Putamen (tissue), 1 donor: ENCODE measurements at regions not wholly inside any gene's neighbourhood (a gene's known extent, or its start where the extent isn't known, plus 50 kb on each side); places are given as distances from the start of the nearest gene placed in this dataset.

Experiments used
- DNase-seq: peaks from one replicate; pipeline ENCODE4 v3.0.0-alpha.2; 2016; ENCODE audit warnings: low spot score

DNA sequence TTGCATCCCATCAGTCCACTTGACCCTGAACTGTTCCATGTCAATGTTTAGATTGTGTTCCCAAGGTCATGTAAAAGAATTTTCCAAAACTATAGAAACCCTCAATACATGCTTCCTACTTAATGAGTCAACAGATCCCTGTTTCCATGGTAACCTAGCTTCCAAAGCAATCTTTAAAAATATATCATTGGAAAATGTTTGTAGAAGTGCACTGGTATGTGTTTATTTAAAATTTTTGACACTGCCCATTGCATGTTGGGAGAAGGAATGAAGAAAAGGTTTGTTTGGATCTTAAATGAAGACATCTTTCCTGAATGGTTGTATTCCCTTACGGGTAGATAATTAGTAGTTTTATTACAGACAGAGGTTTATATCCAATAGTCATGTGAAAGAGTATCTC is 345.3 kb downstream of the GABRG1 start:
- no peak for DNase-seq

DNA sequence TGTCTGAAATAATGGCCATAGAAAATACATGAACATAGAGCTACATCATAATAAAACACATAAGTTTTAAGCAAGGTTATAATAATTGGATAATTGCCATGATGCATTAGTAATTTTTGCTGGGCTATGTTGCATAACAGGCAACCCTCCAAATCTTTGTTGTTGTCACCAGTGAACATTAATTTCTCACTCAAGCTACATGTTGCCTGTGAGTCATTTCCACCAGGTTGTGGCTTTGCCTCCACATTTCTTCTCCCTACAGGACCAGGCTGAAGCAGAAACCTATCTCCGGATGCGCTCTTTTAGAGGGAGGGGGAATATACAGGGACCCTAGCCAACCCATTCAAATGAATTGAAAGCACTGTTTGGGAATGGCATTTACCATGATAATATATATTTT is 347.7 kb downstream of the GABRG1 start:
- no peak for DNase-seq

DNA sequence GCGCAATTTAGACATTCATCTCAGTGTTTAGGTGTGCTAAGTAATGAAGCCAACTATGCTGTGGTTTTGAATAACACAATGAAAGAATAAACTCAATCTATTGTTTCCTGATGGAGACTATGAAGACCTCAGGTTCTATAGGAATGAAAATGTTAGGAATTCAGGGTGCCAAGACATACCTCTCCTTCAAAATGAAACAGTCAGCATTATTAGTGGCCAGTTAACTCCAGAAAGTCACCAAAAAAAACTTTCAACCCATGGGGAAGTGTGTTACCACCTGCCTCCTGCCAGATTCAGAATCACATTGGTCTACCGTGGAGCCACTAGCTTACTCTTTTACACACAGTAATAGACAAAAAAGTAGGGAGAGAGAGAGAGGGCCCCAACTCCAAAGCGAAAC is 352.9 kb downstream of the GABRG1 start:
- DNase-seq: no peak

DNA sequence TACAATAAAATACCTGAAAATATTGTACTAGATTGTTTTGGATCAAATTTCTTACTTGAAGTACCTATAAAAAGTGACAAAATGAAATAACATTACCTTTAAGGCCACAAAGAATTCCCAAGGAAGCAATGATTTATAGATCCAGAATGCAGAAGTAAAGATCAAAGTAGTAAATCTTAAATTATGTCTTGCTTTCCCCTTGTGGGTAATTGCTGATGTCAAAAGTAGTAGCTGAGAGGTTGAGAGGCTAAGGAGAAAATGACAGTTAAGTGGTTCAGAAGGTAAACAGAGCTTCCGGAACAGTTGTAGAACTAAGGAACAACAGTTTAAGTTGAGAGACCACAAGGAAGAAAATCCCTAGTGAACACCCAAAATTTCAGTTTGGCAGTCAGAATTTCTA is 358.3 kb downstream of the GABRG1 start:
- no peak for DNase-seq

DNA sequence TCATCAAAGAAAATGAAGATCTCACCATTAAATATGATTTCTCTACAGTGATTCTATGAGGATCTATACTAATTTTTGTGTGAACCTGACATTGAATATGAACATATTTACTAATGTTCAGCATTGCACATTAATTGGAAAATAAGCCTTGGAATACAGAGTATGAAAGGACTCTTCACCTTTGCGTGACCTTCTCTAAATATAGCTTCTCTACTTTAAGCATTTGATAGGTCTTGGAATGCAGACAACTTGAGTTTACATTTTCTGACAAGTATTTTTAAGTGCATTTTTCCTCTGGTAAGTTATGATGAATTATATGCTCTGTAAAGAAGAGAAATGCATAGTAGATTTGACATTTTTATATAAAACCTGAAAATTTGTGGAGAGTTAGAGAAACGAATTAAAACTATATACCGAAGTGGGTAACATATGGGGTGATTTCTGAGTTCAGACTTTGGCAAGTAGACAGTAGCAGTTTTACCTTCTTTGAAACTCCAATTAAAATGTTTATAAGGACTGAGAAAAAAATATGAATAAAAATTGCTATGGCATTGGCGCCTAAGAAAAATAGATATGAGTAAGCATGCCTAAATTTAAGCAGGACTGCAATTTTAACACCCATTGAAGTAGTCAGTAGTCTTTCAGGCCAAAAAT is 371.9 kb downstream of the GABRG1 start:
- DNase-seq: no peak

DNA sequence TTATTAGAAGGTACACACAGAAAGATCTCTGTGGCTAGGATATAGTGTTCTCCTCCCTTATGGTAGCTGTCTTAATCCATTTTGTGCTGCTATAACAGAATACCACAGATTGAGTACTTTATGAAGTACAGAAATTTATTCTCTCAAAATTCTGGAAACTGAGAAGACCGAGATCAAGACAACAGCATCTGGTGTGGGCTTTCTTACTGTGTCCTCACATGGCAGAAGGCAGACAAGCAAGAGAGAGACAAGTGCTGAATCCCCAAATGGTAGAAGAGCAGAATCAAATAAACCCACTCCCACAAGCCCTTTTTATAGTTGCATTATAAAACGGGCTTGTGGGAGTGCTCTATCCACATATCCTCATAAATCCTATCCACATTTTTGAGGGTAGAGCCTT is 373.1 kb downstream of the GABRG1 start:
- DNase-seq: no peak

DNA sequence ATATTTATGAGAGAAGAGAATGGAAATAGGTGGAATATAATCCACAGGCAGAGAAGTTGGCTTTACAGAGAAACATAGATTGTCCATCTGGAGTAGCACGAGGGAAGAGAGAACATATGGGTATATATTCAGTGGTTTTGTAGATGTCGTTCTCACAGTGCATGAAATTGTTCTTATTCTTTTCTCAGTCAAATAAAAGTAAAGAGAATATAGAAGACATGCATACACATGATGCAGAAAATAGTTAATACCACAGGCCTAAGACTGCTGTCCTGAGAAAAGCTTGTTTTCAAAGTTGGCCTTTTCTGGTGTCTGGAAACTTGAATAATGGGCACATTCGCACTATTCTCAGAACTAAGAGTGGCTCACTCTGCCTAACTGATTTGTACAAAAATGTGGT is 378.1 kb downstream of the GABRG1 start:
- no peak for DNase-seq

DNA sequence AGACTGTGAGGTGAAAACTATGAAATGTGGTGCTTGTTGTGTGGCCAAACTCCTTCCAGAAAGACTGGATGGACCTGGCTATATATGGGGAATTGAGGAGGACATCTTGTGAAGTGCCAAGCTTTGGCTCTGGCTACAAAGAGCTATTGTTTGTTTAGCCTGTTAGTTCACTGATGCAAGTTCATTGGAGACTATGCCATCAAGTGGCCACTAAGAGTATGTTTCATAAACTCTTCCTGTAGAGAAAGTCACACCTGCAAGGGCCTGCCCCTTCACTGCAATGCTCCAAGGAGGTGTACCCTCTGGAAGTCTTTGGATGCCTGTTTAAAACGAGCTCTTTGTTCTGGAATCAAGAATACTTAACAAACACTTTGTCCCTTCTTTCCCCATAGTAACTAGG is 382.0 kb downstream of the GABRG1 start:
- DNase-seq: no peak

DNA sequence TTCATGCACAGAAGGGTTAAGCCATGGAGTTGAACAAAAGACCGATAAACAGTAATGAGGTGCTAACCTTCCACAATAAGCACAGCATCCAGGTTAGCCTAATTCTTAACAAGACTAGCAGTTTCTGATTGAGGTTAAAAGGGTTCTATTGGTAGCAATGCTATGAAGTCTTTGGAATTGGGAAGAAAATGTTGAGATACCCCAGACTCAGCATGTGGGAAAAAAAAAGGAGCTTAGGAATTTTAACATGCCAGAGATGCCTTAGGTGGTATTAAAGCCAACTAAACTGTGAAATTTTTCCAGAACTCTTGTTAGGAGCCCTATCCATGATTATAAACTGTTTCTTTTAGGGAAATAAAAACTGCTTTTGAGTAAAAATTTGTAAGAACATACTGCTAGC is 391.7 kb downstream of the GABRG1 start:
- DNase-seq: no peak

DNA sequence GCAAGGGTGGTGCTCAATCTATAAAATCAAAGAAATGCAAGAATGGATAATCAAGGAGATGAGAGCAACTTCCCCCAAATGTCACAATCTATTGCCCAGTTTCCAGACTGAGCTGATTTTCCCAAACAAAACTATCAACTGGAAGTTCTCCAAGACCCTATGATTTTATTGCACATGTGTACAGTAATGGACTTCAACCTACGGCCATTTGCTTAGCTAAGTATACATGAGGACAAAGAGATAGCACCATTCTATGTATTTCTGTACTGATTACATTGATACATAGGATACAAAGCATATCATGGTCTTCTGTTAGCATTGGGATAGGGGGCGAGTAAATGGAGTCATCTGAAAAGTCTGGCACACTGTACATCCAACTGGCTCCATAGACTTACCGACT is 407.8 kb downstream of the GABRG1 start:
- no peak for DNase-seq

DNA sequence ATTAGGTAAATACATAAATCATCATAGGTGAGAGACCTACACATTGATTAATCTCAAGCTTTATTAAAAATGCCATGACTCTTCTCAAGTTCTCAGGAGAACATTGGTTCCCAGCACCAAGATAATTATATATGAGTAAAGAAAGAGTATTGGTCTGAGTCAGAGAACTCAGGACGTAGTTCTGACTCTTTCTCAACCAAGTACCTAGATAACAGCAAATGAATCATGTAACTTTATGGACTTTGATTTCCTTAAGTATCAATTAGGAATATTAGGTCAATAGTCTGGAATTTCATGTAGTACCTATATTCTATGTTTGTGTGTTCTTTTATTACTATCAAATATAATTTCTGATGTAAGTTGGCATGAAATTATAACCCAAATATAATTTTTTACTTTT is 409.9 kb downstream of the GABRG1 start:
- DNase-seq: no peak

DNA sequence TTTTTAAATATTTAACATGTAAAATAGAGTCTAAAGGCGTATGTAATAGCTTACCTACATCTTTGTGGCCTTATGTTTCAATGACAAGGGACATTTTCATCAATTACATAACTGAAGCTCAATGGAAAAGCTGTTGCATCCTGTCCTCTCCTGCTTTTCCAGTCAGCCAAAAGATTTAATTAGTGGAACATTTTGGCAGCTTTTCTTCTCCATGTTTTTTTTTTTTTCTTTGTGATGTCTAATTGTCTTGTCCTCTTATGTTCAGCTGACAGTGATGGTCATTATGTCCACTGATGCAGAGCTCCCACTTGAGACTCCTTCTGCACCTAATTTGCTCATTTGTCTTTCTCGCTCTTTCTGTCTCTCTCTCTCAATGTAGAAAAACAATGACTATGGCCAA is 422.2 kb downstream of the GABRG1 start:
- no peak for DNase-seq

DNA sequence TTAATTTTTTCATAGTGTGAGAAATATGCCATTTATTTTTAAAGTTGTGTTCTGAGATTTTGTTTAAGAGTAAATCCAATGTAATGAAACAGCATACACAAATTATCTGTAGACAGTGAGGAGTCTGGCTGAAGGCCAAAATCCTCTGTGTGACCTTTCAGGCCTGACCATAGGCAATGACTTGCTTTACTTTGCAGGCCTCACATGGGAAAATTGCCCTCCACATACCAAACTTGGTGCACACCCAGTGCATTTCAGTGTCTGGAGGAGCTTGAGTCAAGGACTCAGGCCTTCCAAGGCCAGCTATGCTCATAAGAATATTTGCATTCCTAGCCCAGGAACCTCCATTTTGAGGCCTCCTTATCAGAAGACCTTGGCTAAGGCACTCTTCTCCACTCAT is 430.1 kb downstream of the GABRG1 start:
- DNase-seq: no peak

DNA sequence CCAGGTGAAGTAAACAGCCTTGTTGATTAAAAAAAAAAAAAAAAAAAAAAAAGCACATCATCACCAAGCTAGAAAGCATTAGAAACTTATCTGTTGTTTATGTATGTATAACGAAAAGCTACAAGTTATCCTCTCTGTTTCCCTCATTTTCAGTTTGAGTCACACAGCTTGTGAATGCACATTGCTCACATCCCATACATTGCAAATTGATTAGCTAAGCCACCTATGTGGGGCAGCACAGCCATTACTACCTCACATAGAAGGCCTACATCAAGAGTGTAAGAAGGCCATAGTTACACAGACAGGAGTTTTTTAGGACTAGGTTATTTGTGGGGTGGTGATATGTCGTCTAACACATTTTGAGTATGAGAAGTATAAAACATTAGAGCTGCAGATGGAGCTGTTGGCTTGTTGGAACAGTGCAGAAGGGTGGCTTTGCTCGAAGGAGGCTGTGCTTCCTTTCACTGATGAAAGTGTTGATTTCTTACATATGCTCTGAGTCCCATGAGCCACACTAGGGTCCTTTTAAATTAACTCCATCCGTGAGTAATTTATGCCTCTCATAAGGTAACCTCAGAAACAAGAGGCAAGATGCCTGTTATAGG is 431.6 kb downstream of the GABRG1 start:
- DNase-seq: no peak

DNA sequence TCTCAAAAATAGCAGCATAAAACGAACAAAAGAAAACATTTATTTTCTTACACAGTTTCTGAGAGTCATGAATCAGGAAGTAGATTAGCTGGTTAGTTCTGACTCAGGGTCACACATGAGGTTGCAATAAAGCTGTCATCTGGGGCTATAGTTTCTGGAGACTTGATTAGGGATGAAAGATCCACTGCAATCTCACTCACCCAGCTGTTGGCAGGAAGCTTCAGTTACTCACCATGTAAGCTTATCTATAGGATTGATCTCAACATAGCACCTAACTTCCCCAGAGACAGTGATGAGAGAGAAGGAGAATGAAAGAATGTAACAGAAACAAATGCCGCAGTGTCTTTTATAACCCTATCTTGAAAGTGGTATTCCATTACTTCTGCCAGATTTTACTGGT is 435.5 kb downstream of the GABRG1 start:
- no peak for DNase-seq

DNA sequence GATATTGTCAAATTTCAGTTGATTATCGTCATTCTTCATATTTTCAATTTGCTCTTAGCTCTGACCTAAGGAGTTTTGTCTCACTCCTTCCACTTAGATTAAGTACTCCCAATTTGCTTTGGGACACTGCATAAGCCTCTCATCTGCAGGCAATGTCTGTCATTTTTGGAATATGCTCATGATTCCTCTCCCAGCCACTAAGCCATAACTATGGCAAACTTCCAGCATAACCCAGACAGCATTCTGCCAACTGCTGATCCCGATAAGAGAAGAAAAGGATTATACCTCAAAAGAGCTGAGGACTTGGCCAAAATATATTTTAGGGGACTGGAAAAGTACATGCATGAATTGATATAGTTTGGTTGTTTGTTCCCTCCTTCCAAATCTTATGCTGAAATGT is 444.4 kb downstream of the GABRG1 start:
- no peak for DNase-seq

DNA sequence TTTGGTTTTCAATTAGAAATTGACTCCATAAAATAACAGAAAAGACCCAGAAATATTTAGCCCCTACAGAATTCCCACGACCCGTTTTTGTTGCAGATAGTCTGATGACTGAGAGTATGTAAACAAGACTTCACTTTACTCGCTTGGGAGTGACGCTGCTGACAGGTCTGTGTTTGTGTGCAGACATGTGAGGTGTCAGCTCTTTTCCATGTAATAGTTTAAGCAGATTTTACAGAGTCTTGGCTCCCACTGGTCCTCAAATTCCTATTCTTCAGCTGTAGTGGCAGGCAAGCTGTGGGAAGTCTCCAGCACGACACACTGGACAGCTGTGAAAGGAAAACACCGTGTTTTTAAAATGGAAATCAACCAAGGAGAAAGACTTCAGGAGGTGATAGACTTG is 455.7 kb downstream of the GABRG1 start:
- DNase-seq: no peak

DNA sequence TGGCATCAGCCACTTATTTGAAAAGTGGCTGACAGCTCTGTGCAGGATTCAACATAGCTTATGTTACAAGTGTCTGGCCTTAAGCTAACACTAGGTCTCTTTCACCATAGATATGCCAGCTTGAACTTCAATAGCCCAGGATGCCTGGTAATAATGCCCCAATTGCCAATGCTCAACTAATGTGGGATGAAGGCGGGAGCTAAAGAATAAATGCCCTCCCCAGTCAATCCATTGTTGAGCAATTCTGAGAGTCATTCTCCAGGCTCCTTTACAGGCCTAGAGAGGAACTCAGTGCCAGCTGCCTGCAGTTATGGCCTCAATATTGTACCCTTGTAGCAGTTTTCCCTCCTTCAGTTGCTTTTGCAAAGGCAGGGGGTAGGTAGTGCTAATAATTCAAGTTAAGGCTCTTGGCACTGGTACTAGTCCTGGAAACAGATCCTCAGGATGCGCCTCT is 460.2 kb downstream of the GABRG1 start:
- no peak for DNase-seq

DNA sequence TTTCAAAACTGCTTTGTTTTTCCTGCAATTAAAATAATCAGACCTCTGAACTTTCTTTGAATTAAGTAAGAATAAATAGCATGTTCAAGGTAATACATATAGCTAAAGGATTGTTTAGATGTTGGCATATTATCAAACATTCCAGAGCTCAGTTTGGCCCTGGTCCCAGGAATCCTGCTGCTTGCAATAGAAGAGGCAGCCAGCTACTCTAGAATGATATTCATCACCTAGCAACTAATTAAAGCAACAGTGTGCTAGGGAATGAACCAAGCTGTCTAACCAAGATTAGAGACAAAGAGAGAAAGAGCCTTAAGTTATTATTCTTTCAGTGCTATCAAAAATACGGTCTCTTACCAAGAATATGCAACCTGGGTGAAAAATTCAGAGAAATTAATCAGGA is 460.9 kb downstream of the GABRG1 start:
- peak; percentile 19 for DNase-seq

DNA sequence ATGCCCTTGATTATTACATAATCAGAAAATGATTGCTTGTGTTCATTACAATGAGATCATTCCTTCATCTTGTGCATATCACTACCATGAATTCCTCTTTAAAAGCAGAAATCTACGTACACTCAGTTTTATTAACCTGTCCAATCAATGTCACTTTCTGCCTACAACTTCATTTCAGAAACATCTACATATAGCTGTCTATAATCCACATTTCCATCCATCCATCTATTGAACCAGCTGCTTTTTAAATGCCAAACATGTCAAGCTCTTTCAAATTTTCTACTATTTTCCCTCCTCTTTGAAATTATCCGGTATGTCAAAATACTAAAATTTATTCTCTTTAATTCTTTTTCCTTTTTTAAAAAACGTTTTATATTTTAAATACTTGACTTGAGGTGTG is 462.0 kb downstream of the GABRG1 start:
- DNase-seq: peak; percentile 12

DNA sequence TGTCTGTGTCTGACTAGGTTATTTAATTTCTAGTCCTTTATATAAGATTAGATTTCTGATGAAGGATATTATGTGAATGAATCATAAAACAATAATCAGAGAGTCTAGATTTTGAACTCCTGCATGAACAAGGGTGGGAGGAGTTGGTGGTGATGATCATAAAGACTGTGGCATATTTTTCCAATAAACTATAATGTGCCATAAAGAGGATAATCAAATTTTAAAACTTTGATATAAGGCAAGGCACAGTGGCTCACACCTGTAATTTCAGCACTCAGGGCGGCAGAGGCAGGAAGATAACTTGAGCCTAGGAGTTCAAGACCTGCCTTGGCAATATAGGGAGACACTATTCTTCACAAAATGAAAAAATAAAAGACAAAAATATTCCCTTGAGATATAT is 473.3 kb downstream of the GABRG1 start:
- DNase-seq: no peak

DNA sequence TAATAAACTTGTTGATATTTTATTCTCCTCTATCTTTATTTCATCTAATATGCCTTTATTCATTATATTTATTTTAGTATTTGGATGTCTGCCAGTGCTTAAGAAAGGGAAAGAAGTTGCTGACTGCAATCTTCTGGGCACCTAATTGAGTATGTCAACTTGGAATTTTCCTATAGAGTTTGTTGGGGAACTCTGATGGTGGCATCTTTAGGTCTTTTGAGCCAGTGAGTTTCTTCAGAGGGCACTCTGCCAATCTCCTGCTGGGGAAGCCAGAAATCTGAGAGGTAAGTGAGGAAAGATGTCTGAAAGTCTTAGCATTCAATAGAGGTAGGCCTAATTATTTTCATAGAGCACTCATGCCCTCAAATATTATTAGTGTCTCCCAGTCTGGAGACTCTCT is 475.0 kb downstream of the GABRG1 start:
- DNase-seq: no peak

DNA sequence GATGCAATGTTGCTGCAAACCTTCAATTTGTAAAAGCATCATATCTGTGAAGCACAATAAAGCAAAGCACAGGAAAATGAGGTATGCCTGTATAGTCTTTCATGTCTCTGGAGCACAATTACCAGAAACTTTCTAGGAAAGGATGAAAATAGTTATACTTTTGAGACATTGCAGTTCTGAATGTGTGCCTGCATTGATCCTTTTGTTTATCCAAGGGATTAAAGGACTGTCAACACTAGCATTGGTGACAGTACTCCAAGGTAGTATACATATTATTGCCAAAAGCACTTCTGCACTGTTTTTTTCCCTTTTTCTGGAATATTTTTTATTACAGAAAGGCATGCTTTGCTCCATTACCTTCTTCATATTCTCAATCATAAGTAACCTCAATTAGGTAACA is 476.0 kb downstream of the GABRG1 start:
- no peak for DNase-seq

DNA sequence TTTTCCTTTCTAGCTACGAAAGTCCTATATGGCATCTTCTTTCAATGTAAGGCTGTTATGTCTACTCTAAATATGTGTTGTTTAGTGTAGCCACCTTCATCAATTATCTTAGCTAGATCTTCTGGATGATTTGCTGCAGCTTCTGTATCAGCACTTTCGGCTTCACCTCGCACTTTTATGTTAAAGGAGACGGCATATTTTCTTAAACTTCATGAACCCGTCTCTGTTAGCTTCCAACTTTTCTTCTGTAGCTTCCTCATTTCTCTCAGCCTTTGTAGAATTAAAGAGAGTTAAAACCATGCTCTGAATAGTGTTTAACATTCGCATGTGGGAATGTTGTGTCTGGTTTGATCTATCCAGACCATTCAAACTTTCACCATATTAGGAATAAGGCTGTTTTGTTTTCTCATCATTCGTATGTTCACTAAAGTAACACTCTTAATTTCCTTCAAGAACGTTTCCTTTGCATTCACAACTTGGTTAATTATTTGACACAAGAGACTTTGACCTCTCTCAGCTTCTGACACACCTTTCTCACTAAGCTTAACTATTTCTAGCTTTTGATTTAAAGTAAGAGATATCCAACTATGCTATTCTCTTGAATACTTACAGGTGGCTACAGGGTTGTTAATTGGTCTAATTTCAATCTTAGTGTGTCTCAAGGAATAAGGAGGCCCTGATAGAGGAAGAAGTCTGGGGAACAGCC is 476.8 kb downstream of the GABRG1 start:
- no peak for DNase-seq
